ENCODE measurements at regions not wholly inside any gene's neighbourhood (a gene's known extent, or its start where the extent isn't known, plus 50 kb on each side); places are given as distances from the start of the nearest gene placed in this dataset.

DNA sequence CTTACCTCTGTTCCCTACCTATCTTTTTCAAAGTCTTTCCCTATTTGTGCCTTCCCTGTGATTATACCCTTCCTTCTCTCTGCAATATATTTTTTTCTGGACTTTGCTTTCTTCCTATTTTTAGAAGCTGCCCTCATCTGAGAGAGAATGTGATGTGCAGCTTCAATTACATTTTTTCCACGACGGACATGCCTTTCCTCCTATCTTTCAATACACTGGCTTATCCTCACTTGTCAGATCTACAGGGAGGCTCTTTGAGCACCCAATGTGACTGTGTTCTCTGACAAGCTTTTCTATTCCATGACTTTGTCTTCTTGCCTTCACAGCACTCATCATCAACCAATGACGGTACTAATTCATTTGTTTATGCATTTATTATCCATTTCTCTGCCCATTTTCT, 227.9 kb upstream of the CLINT1 start:
- Histone ChIP-seq H3K36me3 (ENCODE audit: insufficient read depth, low read depth, low read length) (no peaks in the 10 kb centered on the region), H3K9ac (ENCODE audit: low read depth, low read length) (no peak overlapping the region), H3K4me3 (ENCODE audit: low read length) (no peak overlapping the region)

DNA sequence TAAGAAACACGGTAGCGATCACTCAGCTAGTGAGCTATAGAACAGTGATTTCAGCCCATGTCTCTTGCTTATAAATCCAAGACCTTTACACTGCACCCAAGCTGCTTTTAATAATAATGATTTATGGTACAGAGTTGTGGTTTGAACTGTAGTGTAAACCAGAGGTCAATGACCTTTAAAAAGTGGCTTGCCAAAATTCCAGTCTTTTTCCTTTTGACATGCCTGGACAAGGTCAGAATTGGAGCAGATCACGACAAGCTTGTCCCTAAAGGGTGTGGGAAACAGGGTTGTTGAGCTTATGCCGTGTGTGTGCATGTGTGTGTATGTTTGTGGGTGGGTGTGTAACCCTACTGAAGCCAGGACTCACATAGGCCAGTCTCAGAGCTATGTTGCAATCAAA, 225.3 kb upstream of the CLINT1 start:
- no peaks in the 10 kb centered on the region for H3K36me3 ChIP-seq (ENCODE audit: insufficient read depth, low read depth, low read length)
- H3K27me3 ChIP-seq (ENCODE audit: insufficient read depth, low read length): no peaks in the 10 kb centered on the region
- no peak overlapping the region for H3K27ac ChIP-seq (ENCODE audit: low read length)
- H3K4me3 ChIP-seq (ENCODE audit: low read length): no peak overlapping the region
- H3K9ac ChIP-seq (ENCODE audit: low read depth, low read length): no peak overlapping the region
- H3K9me3 ChIP-seq (ENCODE audit: insufficient read depth, low read depth, low read length): no peaks in the 10 kb centered on the region
- H3K4me1 ChIP-seq (ENCODE audit: insufficient read depth, low read length): peaks cover 5% of the 10 kb centered on the region; the same call in 1 of the 2 replicates

More for the DNA sequence above, 227.9 kb upstream of the CLINT1 start:
- Histone ChIP-seq H3K27ac (ENCODE audit: low read length) (no peak overlapping the region), H3K27me3 (ENCODE audit: insufficient read depth, low read length) (no peaks in the 10 kb centered on the region), H3K4me1 (ENCODE audit: insufficient read depth, low read length) (no peaks in the 10 kb centered on the region), H3K9me3 (ENCODE audit: insufficient read depth, low read depth, low read length) (no peaks in the 10 kb centered on the region)

DNA sequence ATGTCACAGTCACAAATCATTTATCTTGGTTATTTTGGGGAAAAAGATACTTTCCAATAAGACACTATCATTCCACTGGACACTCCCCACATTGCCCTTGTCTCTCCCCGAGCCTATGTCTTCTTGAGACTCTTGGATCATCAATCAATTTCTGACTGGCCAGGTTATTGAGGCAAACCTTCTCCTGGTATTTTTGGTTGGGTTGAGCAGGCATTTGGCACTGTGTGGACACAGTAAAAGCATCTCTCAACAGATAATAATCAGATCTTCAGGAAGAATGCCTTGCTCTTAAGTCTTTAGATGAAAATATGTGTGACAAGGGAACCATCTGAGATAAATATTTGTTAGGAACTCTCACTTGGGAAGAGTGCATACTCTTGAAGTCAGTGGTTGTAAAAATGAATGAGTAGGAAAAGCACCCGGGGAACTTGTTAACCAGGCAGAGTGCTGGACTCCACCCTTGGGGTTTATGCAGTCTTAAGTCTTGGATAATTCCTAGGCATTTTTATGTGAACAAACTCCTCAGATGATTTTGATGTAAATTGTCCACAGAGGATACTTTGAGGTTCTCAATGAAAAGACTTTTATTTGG, 223.8 kb upstream of the CLINT1 start:
- H3K4me1 ChIP-seq (ENCODE audit: insufficient read depth, low read length): peaks cover 5% of the 10 kb centered on the region; the same call in 1 of the 2 replicates
- H3K9ac ChIP-seq (ENCODE audit: low read depth, low read length): no peak overlapping the region
- H3K27me3 ChIP-seq (ENCODE audit: insufficient read depth, low read length): no peaks in the 10 kb centered on the region
- H3K4me3 ChIP-seq (ENCODE audit: low read length): no peak overlapping the region
- H3K9me3 ChIP-seq (ENCODE audit: insufficient read depth, low read depth, low read length): no peaks in the 10 kb centered on the region
- no peaks in the 10 kb centered on the region for H3K36me3 ChIP-seq (ENCODE audit: insufficient read depth, low read depth, low read length)
- H3K27ac ChIP-seq (ENCODE audit: low read length): no peak overlapping the region

DNA sequence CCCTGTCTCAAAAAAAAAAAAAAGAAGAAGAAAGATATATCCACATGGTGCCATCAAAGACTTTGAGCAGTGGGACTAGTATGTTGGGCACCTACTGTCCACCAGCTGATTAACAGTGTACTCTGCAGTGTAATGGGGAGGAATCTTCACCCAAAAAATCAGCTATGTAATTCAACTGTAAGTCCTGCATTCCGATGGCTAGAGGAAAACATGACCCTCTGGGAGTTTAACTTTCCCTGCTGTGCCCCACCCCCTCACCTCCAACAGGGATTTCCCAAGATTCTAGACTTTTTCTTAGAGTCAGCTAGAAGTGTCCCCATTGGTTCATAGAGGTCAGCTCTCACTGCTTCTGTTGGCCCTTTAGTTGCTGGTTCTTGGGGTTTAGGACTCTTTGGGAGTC, 221.2 kb upstream of the CLINT1 start:
- Histone ChIP-seq H3K27ac (ENCODE audit: low read length) (no peak overlapping the region), H3K9me3 (ENCODE audit: insufficient read depth, low read depth, low read length) (no peaks in the 10 kb centered on the region), H3K4me3 (ENCODE audit: low read length) (no peak overlapping the region), H3K27me3 (ENCODE audit: insufficient read depth, low read length) (no peaks in the 10 kb centered on the region), H3K36me3 (ENCODE audit: insufficient read depth, low read depth, low read length) (no peaks in the 10 kb centered on the region), H3K9ac (ENCODE audit: low read depth, low read length) (no peak overlapping the region), H3K4me1 (ENCODE audit: insufficient read depth, low read length) (peaks cover 10% of the 10 kb centered on the region; the same call in 1 of the 2 replicates)

DNA sequence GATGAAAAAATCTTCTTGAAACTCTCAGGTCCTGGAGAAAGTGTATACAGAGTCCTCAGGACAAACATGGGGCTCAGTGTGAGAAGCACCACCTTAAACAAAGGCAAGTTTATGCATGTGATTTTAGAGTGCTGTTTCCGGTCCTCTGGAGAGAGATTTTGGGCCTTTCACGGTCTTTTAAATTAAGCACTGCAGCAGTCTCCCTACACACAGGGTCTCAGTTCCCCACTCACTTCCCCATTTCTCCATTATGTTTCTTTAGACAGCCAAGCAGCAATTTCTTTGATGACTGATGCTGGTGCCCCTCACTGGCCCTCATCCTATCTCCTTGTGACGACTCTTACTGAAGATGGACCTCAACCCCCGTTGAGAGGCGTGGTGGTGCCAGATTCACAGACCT, 220.2 kb upstream of the CLINT1 start:
- H3K4me3 ChIP-seq (ENCODE audit: low read length): no peak overlapping the region
- H3K36me3 ChIP-seq (ENCODE audit: insufficient read depth, low read depth, low read length): no peaks in the 10 kb centered on the region
- H3K27ac ChIP-seq (ENCODE audit: low read length): no peak overlapping the region
- no peaks in the 10 kb centered on the region for H3K27me3 ChIP-seq (ENCODE audit: insufficient read depth, low read length)
- no peak overlapping the region for H3K9ac ChIP-seq (ENCODE audit: low read depth, low read length)
- no peaks in the 10 kb centered on the region for H3K9me3 ChIP-seq (ENCODE audit: insufficient read depth, low read depth, low read length)
- peaks cover 10% of the 10 kb centered on the region; the same call in 1 of the 2 replicates for H3K4me1 ChIP-seq (ENCODE audit: insufficient read depth, low read length)

DNA sequence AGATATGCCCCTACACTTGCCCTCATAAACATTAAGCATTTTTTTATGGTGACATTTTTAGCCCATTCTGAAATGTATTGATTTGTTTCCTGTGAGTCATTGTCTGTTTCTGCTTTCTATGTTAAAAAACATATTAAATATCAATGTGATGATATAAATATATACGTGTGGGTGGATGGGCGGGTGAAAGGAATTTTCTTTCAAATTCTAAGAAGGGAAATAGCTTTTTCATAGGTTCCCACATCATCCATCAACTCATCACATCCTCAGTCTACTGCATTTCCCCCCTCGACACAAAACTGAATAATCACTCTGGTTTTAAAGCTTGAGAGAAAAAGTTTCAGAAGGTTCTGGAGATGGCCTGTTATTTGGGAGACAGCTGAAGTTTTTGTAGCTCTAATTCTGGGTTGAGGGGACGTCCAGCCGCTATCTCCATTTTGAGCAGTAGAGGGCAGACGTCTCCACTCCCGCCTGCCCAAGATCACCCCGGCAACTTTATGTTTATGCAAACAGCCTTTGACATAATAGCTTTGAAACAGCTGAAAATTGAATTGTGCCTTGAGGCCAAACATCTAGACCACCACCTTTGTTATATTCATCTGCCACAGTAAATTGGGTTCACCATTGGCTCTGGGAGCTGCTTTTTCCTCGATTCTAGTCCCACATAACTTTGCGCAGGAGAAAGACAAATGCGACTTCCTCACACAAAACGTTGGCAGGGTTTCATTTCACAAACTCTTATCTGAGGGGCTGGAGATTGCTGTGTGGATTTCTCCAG, 216.2 kb upstream of the CLINT1 start:
- Histone ChIP-seq H3K9me3 (ENCODE audit: insufficient read depth, low read depth, low read length) (no peaks in the 10 kb centered on the region), H3K27me3 (ENCODE audit: insufficient read depth, low read length) (no peaks in the 10 kb centered on the region), H3K27ac (ENCODE audit: low read length) (no peak overlapping the region), H3K4me1 (ENCODE audit: insufficient read depth, low read length) (peaks cover 5% of the 10 kb centered on the region; the same call in 1 of the 2 replicates), H3K4me3 (ENCODE audit: low read length) (no peak overlapping the region), H3K36me3 (ENCODE audit: insufficient read depth, low read depth, low read length) (no peaks in the 10 kb centered on the region), H3K9ac (ENCODE audit: low read depth, low read length) (0 out of 2 replicates have a peak overlapping the region, but pooled peaks have one; percentile 17)

DNA sequence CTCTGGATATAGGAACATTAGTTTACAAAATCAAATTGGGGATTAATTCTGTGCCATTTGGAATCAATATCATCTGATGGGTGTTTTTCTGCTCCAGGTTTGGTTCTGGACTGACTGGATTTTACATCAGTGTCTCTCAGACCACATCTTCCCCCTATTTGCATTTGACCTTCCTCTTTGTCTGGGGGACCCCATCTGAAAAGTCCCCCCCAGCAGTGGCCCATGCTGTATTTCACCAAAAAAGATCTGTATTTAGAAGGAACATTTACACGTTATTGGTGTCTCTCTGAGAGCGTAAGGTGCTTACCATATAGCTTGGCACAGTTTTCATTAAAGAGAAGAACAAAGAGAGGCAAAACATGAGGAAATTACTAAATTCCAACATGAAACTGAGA, 215.6 kb upstream of the CLINT1 start:
- no peaks in the 10 kb centered on the region for H3K9me3 ChIP-seq (ENCODE audit: insufficient read depth, low read depth, low read length)
- H3K36me3 ChIP-seq (ENCODE audit: insufficient read depth, low read depth, low read length): no peaks in the 10 kb centered on the region
- H3K27ac ChIP-seq (ENCODE audit: low read length): no peak overlapping the region
- no peak overlapping the region for H3K9ac ChIP-seq (ENCODE audit: low read depth, low read length)
- H3K4me1 ChIP-seq (ENCODE audit: insufficient read depth, low read length): 0 out of 2 replicates have a peak, but pooled peaks cover 5% of the 10 kb centered on the region
- H3K27me3 ChIP-seq (ENCODE audit: insufficient read depth, low read length): no peaks in the 10 kb centered on the region
- H3K4me3 ChIP-seq (ENCODE audit: low read length): no peak overlapping the region

DNA sequence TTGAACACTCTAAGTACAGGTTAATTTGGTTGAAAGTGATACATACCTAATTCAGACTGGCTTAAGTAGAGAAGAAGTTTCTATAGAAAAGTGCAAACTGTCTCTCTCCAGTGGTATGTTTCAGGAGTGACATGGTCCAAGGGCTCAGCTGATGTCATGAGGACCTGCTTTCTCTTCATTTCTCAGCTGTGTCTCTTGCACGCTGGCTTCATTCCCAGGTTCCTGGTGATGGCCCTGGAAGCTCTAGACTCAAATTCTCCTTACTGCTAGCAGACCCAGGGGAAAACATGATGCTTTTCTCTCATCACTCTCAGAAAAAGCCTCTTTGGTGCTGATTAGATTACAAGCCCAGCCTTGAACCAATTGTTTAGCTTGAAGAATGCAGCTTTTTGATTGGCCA, 211.9 kb upstream of the CLINT1 start:
- no peaks in the 10 kb centered on the region for H3K27me3 ChIP-seq (ENCODE audit: insufficient read depth, low read length)
- H3K9ac ChIP-seq (ENCODE audit: low read depth, low read length): no peak overlapping the region
- H3K36me3 ChIP-seq (ENCODE audit: insufficient read depth, low read depth, low read length): no peaks in the 10 kb centered on the region
- no peak overlapping the region for H3K27ac ChIP-seq (ENCODE audit: low read length)
- no peak overlapping the region for H3K4me3 ChIP-seq (ENCODE audit: low read length)
- H3K9me3 ChIP-seq (ENCODE audit: insufficient read depth, low read depth, low read length): no peaks in the 10 kb centered on the region
- H3K4me1 ChIP-seq (ENCODE audit: insufficient read depth, low read length): 0 out of 2 replicates have a peak, but pooled peaks cover 5% of the 10 kb centered on the region

DNA sequence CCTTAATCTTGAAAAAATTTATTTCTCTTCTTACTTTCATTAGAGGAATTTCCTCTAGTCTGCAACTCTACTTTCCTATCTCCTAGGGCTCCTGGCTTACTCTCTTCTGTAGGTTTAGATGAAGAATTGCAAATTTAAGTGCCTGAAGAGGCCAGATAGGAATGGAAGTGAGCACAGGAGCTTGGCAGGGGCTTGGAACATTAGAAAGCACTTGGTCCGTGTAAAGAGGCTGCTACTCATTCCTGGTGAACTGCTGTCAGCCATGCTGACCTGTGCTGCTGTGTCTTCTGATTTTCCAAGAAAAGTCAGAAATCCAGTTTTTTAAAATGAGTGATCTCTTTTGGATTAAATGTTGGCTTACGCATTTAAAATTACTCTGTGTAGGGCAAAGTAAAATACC, 210.9 kb upstream of the CLINT1 start:
- H3K4me1 ChIP-seq (ENCODE audit: insufficient read depth, low read length): no peaks in the 10 kb centered on the region
- no peak overlapping the region for H3K9ac ChIP-seq (ENCODE audit: low read depth, low read length)
- H3K9me3 ChIP-seq (ENCODE audit: insufficient read depth, low read depth, low read length): no peaks in the 10 kb centered on the region

DNA sequence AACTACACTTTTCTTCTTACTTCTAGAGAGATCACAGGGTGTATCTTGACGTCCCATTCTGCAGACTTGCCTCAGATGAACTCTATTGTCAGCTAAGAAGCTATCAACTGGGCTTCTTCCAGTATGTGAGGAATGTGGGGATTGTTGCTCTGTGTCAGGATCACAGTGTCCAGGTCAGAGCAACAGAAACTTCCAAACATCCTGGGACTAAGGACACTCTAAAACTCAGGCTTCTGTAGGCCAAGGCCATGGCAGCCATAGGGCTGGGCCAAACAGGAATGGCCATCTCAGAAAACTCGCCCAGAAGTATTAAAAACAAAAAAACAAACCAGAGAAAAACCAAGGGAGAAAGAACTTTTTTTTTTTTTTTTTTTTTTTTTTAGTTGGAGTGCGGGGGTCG, 210.0 kb upstream of the CLINT1 start:
- Histone ChIP-seq H3K36me3 (ENCODE audit: insufficient read depth, low read depth, low read length) (no peaks in the 10 kb centered on the region), H3K9ac (ENCODE audit: low read depth, low read length) (no peak overlapping the region), H3K27me3 (ENCODE audit: insufficient read depth, low read length) (no peaks in the 10 kb centered on the region), H3K4me1 (ENCODE audit: insufficient read depth, low read length) (no peaks in the 10 kb centered on the region), H3K27ac (ENCODE audit: low read length) (no peak overlapping the region), H3K9me3 (ENCODE audit: insufficient read depth, low read depth, low read length) (no peaks in the 10 kb centered on the region), H3K4me3 (ENCODE audit: low read length) (no peak overlapping the region)

More for the DNA sequence above, 210.9 kb upstream of the CLINT1 start:
- Histone ChIP-seq H3K27me3 (ENCODE audit: insufficient read depth, low read length) (no peaks in the 10 kb centered on the region), H3K27ac (ENCODE audit: low read length) (no peak overlapping the region), H3K4me3 (ENCODE audit: low read length) (no peak overlapping the region), H3K36me3 (ENCODE audit: insufficient read depth, low read depth, low read length) (no peaks in the 10 kb centered on the region)

DNA sequence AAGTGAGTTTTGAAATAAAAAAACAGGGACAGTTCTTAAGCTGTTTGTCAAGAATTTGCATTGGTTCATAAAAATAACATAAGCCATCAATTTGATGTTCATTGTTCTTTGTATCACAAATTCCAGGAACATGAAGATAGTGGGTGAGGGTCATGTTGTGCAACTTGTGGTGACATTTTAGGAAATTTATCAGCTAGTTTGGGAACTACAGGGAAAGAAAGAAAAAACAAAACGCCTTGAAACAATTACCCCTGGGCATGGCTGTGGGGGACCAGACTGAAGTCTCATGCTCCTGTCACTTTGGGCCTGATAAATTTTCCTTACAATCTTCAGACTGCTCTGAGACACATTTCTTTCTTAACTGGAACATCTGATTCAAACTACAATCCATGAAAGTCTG, 207.1 kb upstream of the CLINT1 start:
- no peaks in the 10 kb centered on the region for H3K36me3 ChIP-seq (ENCODE audit: insufficient read depth, low read depth, low read length)
- no peaks in the 10 kb centered on the region for H3K27me3 ChIP-seq (ENCODE audit: insufficient read depth, low read length)
- H3K9ac ChIP-seq (ENCODE audit: low read depth, low read length): no peak overlapping the region
- no peak overlapping the region for H3K4me3 ChIP-seq (ENCODE audit: low read length)
- H3K4me1 ChIP-seq (ENCODE audit: insufficient read depth, low read length): no peaks in the 10 kb centered on the region
- H3K27ac ChIP-seq (ENCODE audit: low read length): no peak overlapping the region
- no peaks in the 10 kb centered on the region for H3K9me3 ChIP-seq (ENCODE audit: insufficient read depth, low read depth, low read length)

All from iPS-20b (cell line).